Endothelial cell of umbilical vein (primary cell): ENCODE measurements at regions not wholly inside any gene's neighbourhood (a gene's known extent, or its start where the extent isn't known, plus 50 kb on each side); places are given as distances from the start of the nearest gene placed in this dataset.

ENCODE experiments used
- BruUV-seq: library from RNA; stranded (reverse); fragments of 400-500 nt; replicated peaks from 2 replicates; lab custom pipeline; 2021; lab: Mats Ljungman, UMichigan
- CTCF ChIA-PET: fragments of 300-600, 350-600 bp; sonication (Branson Sonifier 250); formaldehyde crosslinking; loops from one replicate; lab custom pipeline; 2021; ENCODE audit warnings: antibody characterized with exemption, inconsistent platforms; lab: Charles Lee
- POLR2A ChIA-PET: fragments of 300-600, 350-600 bp; sonication (Branson Sonifier 250); formaldehyde crosslinking; loops from one replicate; lab custom pipeline; 2021; ENCODE audit warnings: antibody characterized with exemption, inconsistent platforms; lab: Charles Lee
- DNase-seq: peaks from one replicate; pipeline ENCODE4 v3.0.0-alpha.2; 2011; ENCODE audit warnings: low read depth, low spot score
- FAIRE-seq: peaks from 2 replicates; lab custom pipeline; 2011; peaks lifted over from hg19 to GRCh38; lab: Jason Lieb, UNC
- H2AFZ ChIP-seq: 2 replicates; pipeline ENCODE4 v1.6.0; 2012; ENCODE audit warnings: low read depth, low read length, control low read depth, inconsistent platforms
- H3K27ac ChIP-seq: 2 replicates; pipeline ENCODE4 v1.5.1; 2011; ENCODE audit warnings: low read depth, mild to moderate bottlenecking, control low read depth, low read length, moderate library complexity; ENCODE audit not compliant: insufficient read depth
- H3K27me3 ChIP-seq, 2 experiments: 2 replicates each; pipeline versions ENCODE4 v1.6.0 to v1.6.1; 2011; ENCODE audit warnings: low read length in 2 of 2, mixed read lengths in 1 of 2; ENCODE audit not compliant: control insufficient read depth in 2 of 2, insufficient read depth in 2 of 2
- H3K36me3 ChIP-seq, 2 experiments: 2 replicates in 1 of 2; 3 replicates in 1 of 2; pipeline ENCODE4 v1.5.1; 2011; ENCODE audit warnings: low read length in 2 of 2, mild to moderate bottlenecking in 1 of 2, moderate library complexity in 1 of 2; ENCODE audit not compliant: control insufficient read depth in 2 of 2, insufficient read depth in 2 of 2; ENCODE audit errors: extremely low read depth in 1 of 2
- H3K4me1 ChIP-seq: 3 replicates; pipeline ENCODE4 v1.5.1; 2011; ENCODE audit warnings: mild to moderate bottlenecking, low read length; ENCODE audit not compliant: control insufficient read depth, insufficient read depth; ENCODE audit errors: extremely low read depth
- H3K4me2 ChIP-seq: 2 replicates; pipeline ENCODE4 v1.6.1; 2011; ENCODE audit warnings: low read length, control low read depth, mixed read lengths; ENCODE audit not compliant: insufficient read depth
- H3K4me3 ChIP-seq, 3 experiments: fragments of 200-600 bp in 1 of 3; sonication (generic), shearing (Covaris generic) in 1 of 3; replicated peaks in 1 of 3; 2 replicates each; pipeline ENCODE4 v1.5.1; 2011 to 2016; ENCODE audit warnings: control low read depth in 3 of 3, low read length in 3 of 3, mild to moderate bottlenecking in 2 of 3, inconsistent platforms in 1 of 3, low read depth in 1 of 3, moderate library complexity in 1 of 3; ENCODE audit not compliant: insufficient read depth in 1 of 3
- H3K79me2 ChIP-seq: 2 replicates; pipeline ENCODE4 v1.6.0; 2012; ENCODE audit warnings: low read length, inconsistent platforms; ENCODE audit not compliant: control insufficient read depth, insufficient read depth
- H3K9ac ChIP-seq: replicated peaks from 2 replicates; pipeline ENCODE3; 2011; ENCODE audit warnings: low read length, control low read depth; ENCODE audit not compliant: insufficient read depth; ENCODE audit errors: extremely low read depth
- H3K9me1 ChIP-seq: replicated peaks from 3 replicates; pipeline ENCODE4 v1.6.0; 2011; ENCODE audit warnings: mild to moderate bottlenecking, low read length; ENCODE audit not compliant: control insufficient read depth, insufficient read depth; ENCODE audit errors: extremely low read depth
- H3K9me3 ChIP-seq: replicated peaks from 2 replicates; pipeline ENCODE4 v1.5.1; 2012; ENCODE audit warnings: low read length, inconsistent platforms; ENCODE audit not compliant: control insufficient read depth, insufficient read depth
- H4K20me1 ChIP-seq: replicated peaks from 2 replicates; pipeline ENCODE3; 2011; ENCODE audit warnings: mild to moderate bottlenecking, low read length; ENCODE audit not compliant: control insufficient read depth, insufficient read depth; ENCODE audit errors: extremely low read depth
- CTCF ChIP-seq, 2 donors: IDR thresholded peaks; 1 replicate in 1 of 2; 2 replicates in 1 of 2; pipeline ENCODE4 v1.5.1; 2011; ENCODE audit warnings: low read length in 2 of 2, mild to moderate bottlenecking in 2 of 2, moderate library complexity in 2 of 2, control low read depth in 1 of 2, inconsistent platforms in 1 of 2, low read depth in 1 of 2; ENCODE audit not compliant: insufficient read depth in 1 of 2; ENCODE audit errors: extremely low read depth in 1 of 2
- EZH2 ChIP-seq: IDR thresholded peaks from 2 replicates; pipeline ENCODE4 v1.6.1; 2012; ENCODE audit warnings: borderline replicate concordance, low read depth, mild to moderate bottlenecking, moderate library complexity, low read length, inconsistent platforms; ENCODE audit not compliant: severe bottlenecking
- FOS ChIP-seq: IDR thresholded peaks from 2 replicates; pipeline ENCODE4 v1.6.1; 2011; ENCODE audit warnings: mild to moderate bottlenecking, low read length, moderate library complexity, borderline replicate concordance; ENCODE audit not compliant: insufficient read depth
- GATA2 ChIP-seq: IDR thresholded peaks from 2 replicates; pipeline ENCODE4 v1.7.0; 2011; ENCODE audit warnings: low read depth, mild to moderate bottlenecking, moderate library complexity, mixed read lengths, low read length; ENCODE audit not compliant: insufficient read length, insufficient read depth
- JUN ChIP-seq: IDR thresholded peaks from 2 replicates; pipeline ENCODE4 v1.6.1; 2011; ENCODE audit warnings: borderline replicate concordance, low read depth; ENCODE audit not compliant: insufficient read length, insufficient read depth
- MYC ChIP-seq: IDR thresholded peaks from one replicate; pipeline ENCODE4 v1.6.1; 2011; ENCODE audit warnings: mild to moderate bottlenecking, low read depth, low read length
- POLR2A ChIP-seq: IDR thresholded peaks from 2 replicates; pipeline ENCODE4 v1.6.1; 2012; ENCODE audit warnings: low read depth, mild to moderate bottlenecking, control low read depth, low read length
- POLR2AphosphoS5 ChIP-seq: IDR thresholded peaks from 2 replicates; pipeline ENCODE4 v1.6.1; 2012; ENCODE audit warnings: low read depth, mild to moderate bottlenecking, control low read depth, low read length, moderate library complexity; ENCODE audit not compliant: insufficient read depth
- dilution Hi-C: fragments of 300-500 bp; cut with MboI; formaldehyde crosslinking; loops from one replicate; pipeline ENCODE4 v1.15.0; 2019; ENCODE audit warnings: low sequenced_read_pairs; ENCODE audit not compliant: extremely low pct_ligation_motif_present
- intact Hi-C: fragments of 100-400 bp; cut with micrococcal nuclease; formaldehyde crosslinking; loops from one replicate; pipeline ENCODE4 v1.10.0; 2022
- TF ChIP-seq, protein P1 (sequence below): IDR thresholded peaks from 2 replicates; pipeline ENCODE4 v1.6.1; 2011; ENCODE audit not compliant: insufficient read depth, insufficient read length

DNA sequence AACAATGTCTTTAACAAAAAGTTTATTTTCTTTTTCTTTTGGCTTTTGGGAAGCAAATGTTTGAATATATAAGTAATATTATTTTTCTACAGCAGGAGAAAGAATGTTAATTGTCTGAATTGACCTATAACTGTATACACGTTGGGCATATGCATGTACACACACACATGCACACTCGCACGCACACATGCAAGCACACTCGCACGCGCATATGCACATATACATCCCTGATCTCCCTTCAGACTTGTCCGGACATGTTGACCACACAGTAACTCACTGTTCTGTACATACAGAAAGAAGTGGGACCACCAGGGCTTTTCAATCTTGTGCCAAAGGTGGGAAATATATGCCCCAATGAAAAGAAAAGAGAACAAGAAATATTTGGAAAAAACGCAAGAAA, 245.1 kb upstream of the APCDD1 start:
- H4K20me1 ChIP-seq, result no peaks in the 10 kb centered on the region
- no peak for TF ChIP-seq GATA2
- no peak for TF ChIP-seq CTCF (IDR thresholded peaks at IDR 0.05; ENCODE audit: extremely low read depth in 1 of 2, insufficient read depth in 1 of 2, low read depth in 1 of 2, low read length in 2 of 2)
- TF ChIP-seq JUN, result no peak
- no peak for TF ChIP-seq MYC
- no peak for TF ChIP-seq FOS
- TF ChIP-seq EZH2, result no peak
- TF ChIP-seq, protein P1, sequence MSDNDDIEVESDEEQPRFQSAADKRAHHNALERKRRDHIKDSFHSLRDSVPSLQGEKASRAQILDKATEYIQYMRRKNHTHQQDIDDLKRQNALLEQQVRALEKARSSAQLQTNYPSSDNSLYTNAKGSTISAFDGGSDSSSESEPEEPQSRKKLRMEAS, result no peak
- TF ChIP-seq POLR2A, result no peak
- TF ChIP-seq POLR2AphosphoS5, result no peak
- no peak overlapping the region for H2AFZ ChIP-seq
- H3K4me3 ChIP-seq, result no peak overlapping the region
- no peak overlapping the region for H3K27ac ChIP-seq
- dilution Hi-C loops (no loop called here), intact Hi-C loops (no loop called here)
- no peaks in the 10 kb centered on the region for H3K4me1 ChIP-seq
- no peak overlapping the region for H3K9ac ChIP-seq
- ChIA-PET CTCF (no interaction called here), POLR2A (no interaction called here)
- H3K79me2 ChIP-seq, result no peaks in the 10 kb centered on the region
- no TSS peak for BruUV-seq
- FAIRE-seq, result no peak
- H3K9me3 ChIP-seq, result no peaks in the 10 kb centered on the region
- no peaks in the 10 kb centered on the region for H3K27me3 ChIP-seq
- no peaks in the 10 kb centered on the region for H3K36me3 ChIP-seq
- no peak overlapping the region for H3K4me2 ChIP-seq
- no peak for DNase-seq
- H3K9me1 ChIP-seq, result no peaks in the 10 kb centered on the region
